Frontal cortex (tissue), 3 donors: ENCODE measurements at regions not wholly inside any gene's neighbourhood (a gene's known extent, or its start where the extent isn't known, plus 50 kb on each side); places are given as distances from the start of the nearest gene placed in this dataset.

Experiments used
- DNase-seq, 2 donors: peaks; one replicate each; pipeline ENCODE4 v3.0.0; 2012; ENCODE audit warnings: low spot score in 2 of 2
- FAIRE-seq: peaks from 2 replicates; lab custom pipeline; 2012; peaks lifted over from hg19 to GRCh38; lab: Jason Lieb, UNC
- donor health status: control.
- donor health status: control.
- donor health status: control.

DNA sequence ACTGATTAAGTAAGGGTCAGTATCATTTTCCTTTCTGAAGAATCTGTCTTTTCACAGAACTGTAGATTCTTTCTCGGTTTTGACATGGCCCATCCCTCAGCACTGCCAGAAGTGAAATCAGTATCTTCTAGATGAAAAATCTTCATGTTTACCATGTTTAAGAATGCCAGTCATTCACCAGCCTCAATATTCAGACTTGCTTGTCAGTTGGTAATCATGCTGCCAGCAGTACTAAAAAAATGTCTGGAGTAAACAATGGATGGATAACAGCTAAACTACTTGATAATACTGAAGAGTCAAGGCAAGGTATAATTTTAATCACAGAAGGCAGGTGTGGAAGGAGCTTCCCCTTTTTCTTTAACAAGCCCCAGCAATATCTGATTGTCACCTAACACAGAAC is 306.8 kb upstream of the DMAC1 start:
- no peak for FAIRE-seq
- DNase-seq: no peak

DNA sequence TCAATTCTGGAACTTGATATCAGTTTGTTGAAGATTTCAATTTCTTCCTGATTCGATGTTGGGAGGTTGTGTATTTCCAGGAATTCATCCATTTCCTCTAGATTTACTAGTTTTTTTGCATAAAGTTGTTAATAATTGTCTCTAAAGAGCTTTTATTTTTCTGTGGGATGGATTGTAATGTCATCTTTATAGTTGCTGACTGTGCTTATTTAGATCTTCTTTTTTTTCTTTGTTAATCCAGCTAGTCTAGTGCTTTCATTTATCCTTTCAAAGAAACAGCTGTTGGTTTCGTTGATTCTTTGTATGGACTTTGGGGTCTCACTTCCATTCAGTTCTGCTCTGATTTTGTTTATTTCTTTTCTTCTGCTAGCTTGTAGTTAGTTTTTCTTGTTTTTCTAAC is 302.0 kb upstream of the DMAC1 start:
- DNase-seq (no peak), FAIRE-seq (no peak)

DNA sequence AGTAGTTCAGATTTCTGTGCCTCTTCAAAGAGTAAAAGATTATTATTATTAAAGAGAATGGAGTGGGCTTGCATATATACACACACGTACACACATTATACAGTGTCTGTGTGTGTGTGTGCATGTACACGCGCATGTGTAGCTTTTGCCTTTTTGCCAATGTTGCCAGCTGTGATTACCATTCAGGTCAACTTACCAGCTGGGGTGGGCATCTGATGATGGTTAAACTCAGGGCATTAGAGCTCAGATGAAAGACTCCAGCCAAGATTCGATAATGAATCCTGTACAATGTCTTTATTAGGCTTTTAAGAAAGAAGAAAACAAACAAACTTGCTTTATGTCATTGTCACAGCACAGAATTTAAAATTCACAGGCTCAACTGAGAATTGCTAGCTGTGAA is 296.5 kb upstream of the DMAC1 start:
- DNase-seq: no peak
- FAIRE-seq: no peak

DNA sequence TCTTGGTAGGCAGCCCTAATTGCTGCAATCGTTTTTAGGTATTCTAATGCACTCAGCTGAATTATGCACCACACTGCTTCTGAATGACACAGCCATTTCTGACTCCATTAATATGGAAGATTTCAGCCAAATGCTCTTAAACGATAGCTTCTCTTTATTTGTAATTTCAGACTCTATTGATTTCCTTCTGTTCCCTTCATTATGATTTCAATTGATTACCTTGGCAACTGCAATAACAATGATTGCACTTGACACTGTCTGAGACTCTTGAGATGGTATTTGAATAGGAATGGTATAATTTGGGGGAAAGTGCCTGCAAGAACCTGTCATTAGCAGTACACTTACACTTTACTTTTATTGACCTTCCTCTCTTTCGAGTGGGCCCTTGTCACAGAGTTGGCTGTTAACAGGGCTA is 296.1 kb upstream of the DMAC1 start:
- no peak for FAIRE-seq
- DNase-seq: no peak

DNA sequence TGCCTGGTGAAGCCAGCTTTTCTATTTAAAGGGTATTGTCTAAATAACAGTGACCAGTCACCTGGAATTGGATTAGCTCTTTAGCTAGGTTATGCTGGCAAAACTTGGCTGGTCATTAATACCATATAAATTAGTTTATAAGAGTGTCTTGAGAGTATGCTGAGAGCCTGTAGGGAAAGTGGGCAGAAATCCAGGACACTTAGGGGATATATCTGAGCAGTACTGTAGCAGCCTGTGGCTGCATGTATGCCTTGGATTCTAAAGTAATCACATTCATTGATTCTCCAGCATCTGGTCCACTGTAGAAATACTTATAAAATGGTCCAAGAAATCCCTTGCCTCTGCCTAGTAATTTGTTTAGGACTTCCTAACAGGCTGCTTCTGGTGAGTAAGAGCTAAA is 288.9 kb upstream of the DMAC1 start:
- DNase-seq (no peak), FAIRE-seq (no peak)

DNA sequence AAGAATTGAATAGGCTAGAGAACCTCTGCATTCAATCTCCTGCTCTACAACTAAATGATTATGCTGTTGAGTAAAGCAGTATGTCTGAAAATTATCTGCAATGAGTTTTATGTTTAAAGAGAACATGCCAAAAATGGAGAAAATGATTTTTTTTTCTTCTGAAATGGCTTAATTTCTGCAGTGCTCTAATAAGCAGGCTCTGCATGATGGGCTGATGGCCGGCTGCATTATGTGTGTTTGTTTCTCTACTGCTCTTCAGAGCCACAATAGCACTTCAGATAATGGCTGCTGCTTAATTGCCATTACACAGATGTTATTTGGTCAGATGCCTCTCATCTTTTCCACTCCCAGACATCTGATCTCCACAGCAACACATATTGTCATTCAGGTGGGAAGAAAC is 286.4 kb upstream of the DMAC1 start:
- FAIRE-seq (no peak), DNase-seq (no peak)

DNA sequence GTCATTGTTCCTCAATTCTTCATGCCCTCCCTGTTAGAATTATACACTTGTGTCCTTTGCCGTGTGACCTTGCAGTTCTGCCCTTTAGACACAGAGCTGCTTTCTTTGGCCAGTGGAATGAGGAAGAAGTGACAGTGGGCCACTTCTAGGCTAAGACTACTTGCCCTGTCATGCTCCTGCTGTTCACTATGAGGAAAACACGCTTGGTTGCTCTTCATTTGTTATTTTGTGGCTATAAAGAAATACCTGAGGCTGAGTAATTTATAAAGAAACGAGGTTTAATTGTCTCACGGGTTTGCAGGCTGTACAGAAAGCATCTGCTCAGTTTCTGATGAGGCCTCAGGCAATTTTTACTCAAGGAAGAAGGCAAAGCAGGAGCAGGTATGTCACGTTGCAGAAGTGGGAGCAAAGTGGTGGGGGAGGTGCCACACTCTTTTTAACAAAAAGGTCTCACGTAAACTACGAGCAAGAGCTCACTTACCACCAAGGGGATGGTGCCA is 279.1 kb upstream of the DMAC1 start:
- no peak for FAIRE-seq
- no peak for DNase-seq

DNA sequence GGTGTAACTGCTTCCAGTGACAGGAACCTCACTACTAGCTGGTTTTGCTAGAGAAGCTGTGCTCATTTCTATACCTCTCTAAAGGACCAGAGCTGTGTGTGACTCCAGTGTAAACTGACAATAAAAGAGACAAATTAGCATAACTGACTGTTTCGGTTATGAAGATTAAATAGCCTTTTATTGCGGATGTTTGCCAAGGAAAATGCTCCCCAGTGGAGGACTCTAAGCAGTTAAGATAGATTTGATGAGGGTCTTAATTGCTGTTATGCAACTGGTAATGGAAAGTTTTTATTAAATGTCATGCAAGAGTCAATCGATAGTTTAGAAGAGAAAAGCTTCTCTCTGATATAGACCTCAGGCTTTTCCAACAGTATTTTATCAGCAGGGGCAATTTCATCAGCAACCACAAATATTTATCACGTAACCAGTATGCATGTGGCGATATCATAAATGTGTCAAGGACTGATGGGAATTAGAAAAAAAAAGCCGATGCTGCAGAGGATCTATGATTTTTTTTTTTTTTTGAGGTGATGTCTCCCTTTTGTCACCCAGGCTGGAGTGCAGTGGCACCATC is 275.2 kb upstream of the DMAC1 start:
- DNase-seq (no peak), FAIRE-seq (no peak)

DNA sequence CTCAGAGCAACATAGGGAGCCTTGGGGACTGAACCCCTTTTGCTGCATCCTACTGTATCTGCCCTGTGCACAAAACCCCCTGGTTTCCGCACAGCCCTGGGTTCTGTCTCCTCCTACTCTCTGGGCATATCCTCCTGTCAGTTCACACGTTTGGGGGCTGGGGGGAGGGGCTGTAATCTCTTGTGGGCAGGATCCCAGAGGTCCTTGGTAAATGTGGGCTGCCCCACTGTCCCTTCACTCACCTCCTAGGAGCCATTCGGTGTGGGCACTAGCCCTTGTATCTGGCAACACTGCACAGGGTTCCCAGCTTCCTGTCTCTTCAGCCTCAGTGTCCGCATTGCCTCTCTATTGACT is 271.8 kb upstream of the DMAC1 start:
- no peak for FAIRE-seq
- DNase-seq: no peak

DNA sequence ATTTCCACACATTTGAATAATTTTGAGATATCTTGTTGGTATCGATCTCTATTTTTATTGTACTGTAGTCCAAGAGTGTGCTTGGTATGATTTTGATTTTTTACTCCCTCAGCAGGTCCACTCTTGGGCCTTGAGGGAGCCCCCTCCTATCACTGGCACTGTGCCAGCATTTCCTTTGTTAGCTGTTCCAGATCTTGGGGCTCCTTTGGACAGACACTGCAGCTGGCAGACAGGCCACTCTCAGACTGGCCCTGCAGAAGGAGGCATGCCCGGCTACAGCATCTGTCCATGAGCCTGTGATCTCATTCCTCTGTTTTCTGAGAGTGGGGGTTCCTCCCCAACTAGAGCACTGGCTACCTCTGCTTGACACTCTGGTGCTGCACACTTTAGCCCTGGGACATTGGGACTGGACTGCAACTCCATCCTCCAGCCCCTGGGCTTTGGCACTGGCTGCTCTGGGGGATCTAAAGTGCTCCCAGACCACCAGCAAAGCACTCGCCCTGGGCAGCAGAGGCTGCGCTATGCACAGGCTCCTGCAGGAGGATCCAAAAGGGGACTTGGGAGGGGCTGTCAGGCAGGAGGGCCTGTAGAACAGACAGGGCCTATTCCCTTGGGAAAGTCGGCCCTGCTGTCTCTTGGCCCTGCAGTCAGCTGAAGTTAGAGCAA is 271.3 kb upstream of the DMAC1 start:
- DNase-seq (no peak), FAIRE-seq (no peak)

DNA sequence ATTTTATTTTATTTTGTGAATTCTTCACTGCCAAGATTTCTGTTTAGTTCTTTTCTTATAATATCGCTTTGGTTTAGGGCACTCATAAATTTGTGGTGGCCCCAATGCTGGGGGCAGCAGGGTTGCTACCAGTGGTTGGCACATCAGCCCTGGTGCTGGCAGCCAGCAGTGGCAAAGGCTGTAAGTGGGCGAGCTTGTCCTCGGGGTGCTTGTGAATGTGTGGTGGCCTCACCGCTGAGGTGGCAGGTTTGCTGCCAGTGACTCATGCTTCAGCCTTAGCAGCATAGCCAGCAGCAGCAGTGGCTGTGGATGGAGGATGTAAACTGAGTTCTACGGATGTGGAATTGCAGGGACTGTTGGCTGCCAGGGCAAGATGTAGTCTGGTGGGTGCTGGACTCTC is 262.9 kb upstream of the DMAC1 start:
- DNase-seq (no peak), FAIRE-seq (no peak)

DNA sequence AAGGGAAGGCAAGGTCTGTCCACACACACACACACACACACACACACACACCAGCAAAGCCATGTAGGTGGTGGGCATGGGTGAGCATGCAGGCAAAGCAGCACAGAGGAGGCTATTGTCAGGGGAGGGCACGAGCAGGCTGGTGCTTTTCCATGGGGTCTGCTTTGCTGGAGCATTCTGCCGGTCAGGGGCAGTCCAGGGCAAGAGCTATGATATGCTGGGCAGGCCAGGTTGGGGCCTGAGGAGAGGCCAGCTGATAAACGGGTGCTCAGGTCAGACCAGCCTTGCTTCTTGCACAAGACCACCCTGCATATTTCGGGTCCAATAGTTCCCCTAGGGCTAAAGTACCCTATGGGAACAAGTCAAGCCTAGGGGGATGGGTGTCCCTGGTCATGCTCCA is 253.9 kb upstream of the DMAC1 start:
- FAIRE-seq: no peak
- no peak for DNase-seq

DNA sequence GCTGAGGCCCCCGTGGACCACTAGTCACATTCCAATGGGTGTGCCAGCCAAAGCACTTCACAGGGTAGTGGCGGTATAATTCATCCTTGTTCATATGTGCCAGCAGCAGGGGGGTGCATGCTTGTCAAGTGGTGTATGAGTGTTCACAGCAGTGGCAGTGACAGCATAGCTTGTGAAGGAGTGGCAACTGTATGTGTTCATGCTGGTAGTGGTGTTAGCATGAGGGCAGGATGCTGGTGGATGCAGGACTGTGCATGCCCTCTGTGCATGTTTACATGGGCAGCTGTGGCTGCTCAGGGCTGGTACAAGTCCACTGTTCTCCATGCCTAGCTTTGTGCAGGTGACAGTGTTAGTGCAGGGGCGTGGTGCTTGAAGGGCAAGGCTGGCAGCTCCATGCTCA is 253.4 kb upstream of the DMAC1 start:
- no peak for FAIRE-seq
- no peak for DNase-seq

DNA sequence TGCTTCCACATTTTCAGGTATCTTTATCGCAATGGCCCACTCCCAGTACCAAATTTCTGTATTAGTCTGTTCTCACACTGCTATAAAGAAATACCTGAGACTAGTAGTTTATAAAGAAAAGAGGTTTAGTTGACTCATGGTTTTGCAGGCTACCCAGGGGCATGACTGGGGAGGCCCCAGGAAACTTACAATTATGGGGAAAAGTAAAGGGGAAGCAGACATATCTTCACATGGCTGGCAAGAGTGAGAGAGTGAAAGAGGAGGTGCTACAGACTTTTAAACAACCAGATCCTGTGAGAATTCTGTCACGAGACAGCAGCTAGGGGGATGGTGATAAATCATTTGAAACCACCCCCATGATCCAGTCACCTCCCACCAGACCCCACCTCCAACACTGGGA is 238.2 kb upstream of the DMAC1 start:
- DNase-seq (no peak), FAIRE-seq (no peak)

DNA sequence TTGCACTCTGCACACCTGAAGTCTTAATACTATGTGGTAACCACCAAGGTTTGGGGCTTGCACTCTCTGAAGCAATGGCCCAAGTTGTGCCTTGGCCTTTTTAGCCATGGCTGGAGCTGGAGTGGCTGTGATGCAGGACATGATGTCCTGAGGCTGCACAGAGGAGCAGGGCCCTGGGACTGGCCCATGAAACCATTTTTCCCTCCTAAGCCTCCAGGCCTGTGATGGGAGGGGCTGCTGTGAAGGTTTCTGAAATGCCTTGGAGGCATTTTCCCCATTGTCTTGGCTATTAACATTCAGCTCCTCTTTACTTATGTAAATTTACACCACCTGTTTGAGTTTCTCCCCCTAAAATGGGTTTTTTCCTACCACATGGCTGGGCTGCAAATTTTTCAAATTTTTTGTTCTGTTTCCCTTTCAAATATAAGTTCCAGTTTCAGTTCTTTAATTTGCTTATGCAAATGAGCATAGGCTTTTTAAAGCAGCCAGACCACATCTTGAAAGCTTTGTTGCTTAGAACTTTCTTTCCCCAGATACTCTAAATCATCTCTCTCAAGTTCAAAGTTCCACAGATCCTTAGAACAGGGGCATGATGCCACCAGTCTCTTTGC is 237.4 kb upstream of the DMAC1 start:
- no peak for FAIRE-seq
- no peak for DNase-seq

DNA sequence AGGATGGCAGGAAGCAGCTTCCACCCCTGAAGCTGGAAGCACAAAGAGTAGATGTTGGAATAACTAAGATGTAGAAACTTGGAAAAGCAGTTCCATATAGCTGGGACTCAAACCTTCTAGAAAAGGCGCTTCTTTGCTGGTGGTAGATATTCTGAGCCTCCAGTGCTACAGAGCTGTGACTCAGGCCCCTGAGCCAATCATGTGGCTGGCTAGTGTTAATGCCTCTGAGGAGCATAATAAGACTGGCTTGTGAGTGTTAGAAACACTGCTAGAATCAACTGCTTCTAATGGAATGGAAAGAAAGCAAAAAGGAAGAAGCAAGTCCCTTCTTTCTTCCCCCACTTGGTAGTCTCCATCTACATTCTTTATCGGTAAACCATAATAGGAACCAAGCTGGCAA is 234.2 kb upstream of the DMAC1 start:
- FAIRE-seq (no peak), DNase-seq (no peak)

DNA sequence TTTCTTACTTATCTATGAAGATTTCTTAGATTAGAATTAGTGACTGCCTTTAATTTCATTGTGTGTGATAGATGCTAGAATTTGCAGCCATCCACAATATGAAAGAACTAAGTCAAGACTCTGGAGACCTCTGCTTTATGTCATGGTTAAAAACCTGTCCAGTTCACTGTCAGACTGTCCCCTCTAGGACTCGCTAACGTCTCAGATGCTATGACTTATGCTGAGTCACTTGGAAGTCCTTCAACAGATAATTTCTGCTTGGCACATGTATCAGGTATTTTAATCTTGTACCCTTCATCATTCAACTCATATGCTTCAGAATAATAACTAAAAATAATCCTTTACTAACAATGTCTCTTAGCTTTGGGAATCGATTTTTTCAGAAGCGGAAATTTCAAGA is 230.5 kb upstream of the DMAC1 start:
- DNase-seq (no peak), FAIRE-seq (no peak)

DNA sequence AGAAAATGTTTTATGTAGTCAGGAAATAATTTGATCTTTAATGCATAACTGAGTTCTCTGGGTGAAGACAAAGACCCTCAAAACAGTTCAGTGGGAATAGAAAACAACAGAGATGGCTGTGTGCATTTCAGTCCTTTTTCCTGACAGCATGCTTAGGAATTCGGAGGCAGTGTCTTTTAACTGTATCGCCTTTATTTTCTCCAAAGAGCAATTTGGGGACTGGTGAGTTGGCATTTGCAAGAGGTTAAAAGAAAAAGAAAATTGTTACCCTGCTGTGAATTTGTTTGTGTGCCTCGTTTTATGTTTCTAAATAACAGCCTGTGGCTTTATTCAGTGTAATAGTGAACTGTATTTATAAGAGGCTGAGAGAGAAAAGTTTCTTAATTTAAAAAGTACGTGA is 227.8 kb upstream of the DMAC1 start:
- DNase-seq (no peak), FAIRE-seq (no peak)

DNA sequence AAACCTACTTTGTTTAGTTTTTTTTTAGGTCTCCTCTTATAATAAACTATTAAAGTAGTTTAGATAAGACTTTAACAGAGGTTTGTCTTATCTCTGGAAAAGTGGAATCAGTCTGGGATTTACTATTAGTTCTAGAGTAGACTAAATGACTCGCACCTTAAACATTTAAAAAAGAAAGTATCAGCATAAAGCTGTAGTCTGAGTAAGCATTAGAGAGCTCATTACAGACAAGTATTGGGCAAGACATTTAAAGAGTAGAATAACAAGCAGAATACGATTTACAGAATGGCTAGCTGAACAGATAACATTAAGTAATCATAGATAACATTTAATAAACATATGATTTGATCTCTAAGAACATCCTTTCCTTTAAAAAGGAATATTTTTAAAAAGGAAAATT is 226.0 kb upstream of the DMAC1 start:
- DNase-seq (no peak), FAIRE-seq (no peak)

DNA sequence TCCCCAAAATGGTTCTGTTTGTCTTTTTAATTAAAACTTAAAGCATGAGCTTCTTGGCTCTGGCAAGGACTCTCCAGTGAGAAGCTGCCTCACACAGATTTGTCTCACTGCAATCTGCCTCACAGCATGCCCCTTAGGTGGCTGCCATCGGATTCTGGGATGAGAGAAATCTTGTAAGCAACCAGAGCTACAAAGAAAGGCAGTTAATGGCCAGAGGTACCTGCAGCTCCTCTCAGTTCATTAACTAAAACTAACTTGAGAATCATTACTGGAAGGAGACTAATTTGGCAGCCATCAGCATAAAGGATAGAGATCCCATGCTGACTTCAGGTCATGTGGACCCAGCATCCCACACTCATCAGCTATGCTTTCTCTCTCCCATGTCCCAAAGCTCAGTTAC is 220.6 kb upstream of the DMAC1 start:
- DNase-seq (no peak), FAIRE-seq (no peak)

DNA sequence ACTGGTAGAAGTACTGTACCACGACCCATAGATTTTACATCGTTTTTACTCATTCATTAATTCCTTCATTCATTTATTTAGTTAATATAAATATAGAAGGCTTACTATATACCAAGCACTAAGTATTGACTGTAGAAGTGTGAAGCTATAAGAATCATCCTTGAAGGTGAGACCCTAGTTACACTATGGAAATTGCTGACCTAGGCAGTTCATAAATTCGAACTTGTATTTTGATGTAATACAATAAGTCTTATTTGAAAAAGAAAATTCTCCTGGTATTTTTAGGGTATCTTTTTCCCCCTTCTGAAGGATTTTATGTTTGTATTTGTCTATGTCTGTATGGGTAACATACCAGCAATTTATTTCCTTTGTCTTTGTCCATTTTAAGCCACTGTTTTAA is 220.1 kb upstream of the DMAC1 start:
- DNase-seq: no peak
- no peak for FAIRE-seq
